ENCODE measurements at regions not wholly inside any gene's neighbourhood (a gene's known extent, or its start where the extent isn't known, plus 50 kb on each side); places are given as distances from the start of the nearest gene placed in this dataset.

DNA sequence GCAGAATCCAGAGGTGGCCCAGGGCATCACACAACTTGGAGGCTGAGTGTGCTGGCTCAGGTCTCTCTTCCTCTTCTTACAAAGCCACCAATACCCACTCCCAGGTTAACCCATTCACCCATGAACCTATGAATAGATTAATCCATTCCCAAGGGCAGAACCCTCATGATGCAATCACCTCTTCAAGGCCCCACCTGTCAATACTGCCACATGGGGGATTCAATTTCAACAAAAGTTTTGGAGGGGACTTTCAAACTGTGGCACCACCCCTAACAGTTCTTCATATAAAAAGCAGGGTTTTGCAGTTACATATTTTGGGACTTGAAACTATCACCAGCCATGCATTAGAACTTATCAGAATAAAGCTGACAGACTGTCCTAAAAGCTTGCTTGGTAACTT is 193.6 kb upstream of the RNF32 start:
- Histone ChIP-seq H3K27ac (no peak overlapping the region), H3K4me3 (no peak overlapping the region), H3K9me3 (no peaks in the 10 kb centered on the region), H3K4me1 (replicated peaks) (no peaks in the 10 kb centered on the region), H3K27me3 (replicated peaks; ENCODE audit: insufficient read depth) (no peaks in the 10 kb centered on the region), H3K36me3 (no peaks in the 10 kb centered on the region)
- no peak for DNase-seq (ENCODE audit: low spot score)
- intact Hi-C loops (cut with DNase I), result no loop called here
- TF ChIP-seq POLR2A (IDR thresholded peaks at IDR 0.05) (no peak), POLR2AphosphoS5 (IDR thresholded peaks at IDR 0.05) (no peak)
- TF ChIP-seq, protein P1, sequence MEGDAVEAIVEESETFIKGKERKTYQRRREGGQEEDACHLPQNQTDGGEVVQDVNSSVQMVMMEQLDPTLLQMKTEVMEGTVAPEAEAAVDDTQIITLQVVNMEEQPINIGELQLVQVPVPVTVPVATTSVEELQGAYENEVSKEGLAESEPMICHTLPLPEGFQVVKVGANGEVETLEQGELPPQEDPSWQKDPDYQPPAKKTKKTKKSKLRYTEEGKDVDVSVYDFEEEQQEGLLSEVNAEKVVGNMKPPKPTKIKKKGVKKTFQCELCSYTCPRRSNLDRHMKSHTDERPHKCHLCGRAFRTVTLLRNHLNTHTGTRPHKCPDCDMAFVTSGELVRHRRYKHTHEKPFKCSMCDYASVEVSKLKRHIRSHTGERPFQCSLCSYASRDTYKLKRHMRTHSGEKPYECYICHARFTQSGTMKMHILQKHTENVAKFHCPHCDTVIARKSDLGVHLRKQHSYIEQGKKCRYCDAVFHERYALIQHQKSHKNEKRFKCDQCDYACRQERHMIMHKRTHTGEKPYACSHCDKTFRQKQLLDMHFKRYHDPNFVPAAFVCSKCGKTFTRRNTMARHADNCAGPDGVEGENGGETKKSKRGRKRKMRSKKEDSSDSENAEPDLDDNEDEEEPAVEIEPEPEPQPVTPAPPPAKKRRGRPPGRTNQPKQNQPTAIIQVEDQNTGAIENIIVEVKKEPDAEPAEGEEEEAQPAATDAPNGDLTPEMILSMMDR (IDR thresholded peaks at IDR 0.05), result no peak

DNA sequence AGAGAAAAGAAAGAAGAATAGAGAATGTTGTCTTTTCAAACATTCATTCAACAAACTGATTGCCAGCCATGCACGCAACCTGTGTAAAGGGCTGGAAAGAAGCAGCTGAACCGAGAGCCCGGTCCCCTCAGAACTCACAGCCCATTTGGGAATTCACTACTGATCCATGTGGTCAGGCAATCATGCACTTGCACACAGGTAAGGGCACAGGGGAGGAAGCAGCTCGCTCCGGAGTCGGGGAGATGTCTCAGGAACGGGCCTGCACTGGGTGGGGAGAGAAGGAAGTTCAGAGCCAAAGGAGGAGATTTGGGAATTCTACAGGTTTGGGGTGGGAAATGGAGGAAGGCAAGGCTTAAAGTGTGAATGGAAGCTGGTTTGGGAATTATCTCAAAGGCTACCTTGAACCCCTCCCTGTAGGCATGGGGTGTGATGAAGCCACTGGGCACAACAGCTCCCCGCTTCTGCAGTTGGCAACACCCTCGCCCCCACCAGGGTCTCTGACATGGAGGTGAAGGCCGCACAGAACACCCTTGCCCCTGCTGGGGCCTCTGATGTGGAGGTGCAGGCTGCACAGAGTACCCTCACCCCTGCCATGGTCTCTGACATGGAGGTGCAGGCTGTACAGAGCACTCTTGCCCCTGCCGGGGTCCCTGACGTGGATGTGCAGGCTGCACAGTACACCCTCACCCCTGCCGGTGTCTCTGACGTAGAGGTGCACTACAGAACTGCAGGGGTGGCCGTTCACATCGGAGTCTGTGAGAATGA is 194.4 kb upstream of the RNF32 start:
- intact Hi-C loops (cut with DNase I), result no loop called here
- Histone ChIP-seq H3K27me3 (replicated peaks; ENCODE audit: insufficient read depth) (no peaks in the 10 kb centered on the region), H3K4me1 (replicated peaks) (no peaks in the 10 kb centered on the region), H3K9me3 (no peaks in the 10 kb centered on the region), H3K36me3 (no peaks in the 10 kb centered on the region), H3K27ac (no peak overlapping the region), H3K4me3 (no peak overlapping the region)
- no peak for DNase-seq (ENCODE audit: low spot score)
- TF ChIP-seq POLR2A (IDR thresholded peaks at IDR 0.05) (no peak), POLR2AphosphoS5 (IDR thresholded peaks at IDR 0.05) (no peak)
- TF ChIP-seq, protein P1 (IDR thresholded peaks at IDR 0.05), result no peak
- 85% methylated on average over 16 of the region's 16 CpGs for WGBS

DNA sequence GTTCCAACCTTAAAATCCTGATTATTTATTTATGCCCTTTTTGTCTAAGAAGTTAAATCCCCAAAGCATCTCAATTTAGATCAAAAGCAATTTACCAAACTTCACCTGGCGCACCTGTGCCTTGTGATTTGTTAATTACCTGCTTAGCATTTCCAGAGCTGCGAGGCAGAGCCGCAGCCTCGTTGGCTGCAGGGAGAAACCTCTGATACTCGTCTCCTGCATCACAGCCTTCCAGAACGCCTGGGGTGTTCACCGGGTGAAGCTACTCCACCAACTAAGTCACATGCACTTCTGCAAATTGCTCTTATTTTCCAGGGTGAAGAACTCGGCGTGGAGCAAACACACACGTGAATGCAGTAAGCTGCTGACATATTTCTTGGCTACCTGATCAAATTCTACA is 198.1 kb upstream of the RNF32 start:
- no peaks in the 10 kb centered on the region for H3K9me3 ChIP-seq
- WGBS, result 48% methylated on average over 10 of the region's 10 CpGs
- H3K4me1 ChIP-seq (replicated peaks), result no peaks in the 10 kb centered on the region
- no peak for DNase-seq (ENCODE audit: low spot score)
- no peak for TF ChIP-seq POLR2AphosphoS5 (IDR thresholded peaks at IDR 0.05)
- TF ChIP-seq, protein P1 (IDR thresholded peaks at IDR 0.05), result no peak
- no peak for TF ChIP-seq POLR2A (IDR thresholded peaks at IDR 0.05)
- intact Hi-C loops (cut with DNase I), result no loop called here
- H3K27ac ChIP-seq, result no peak overlapping the region
- no peaks in the 10 kb centered on the region for H3K36me3 ChIP-seq
- H3K27me3 ChIP-seq (replicated peaks; ENCODE audit: insufficient read depth), result no peaks in the 10 kb centered on the region
- no peak overlapping the region for H3K4me3 ChIP-seq

DNA sequence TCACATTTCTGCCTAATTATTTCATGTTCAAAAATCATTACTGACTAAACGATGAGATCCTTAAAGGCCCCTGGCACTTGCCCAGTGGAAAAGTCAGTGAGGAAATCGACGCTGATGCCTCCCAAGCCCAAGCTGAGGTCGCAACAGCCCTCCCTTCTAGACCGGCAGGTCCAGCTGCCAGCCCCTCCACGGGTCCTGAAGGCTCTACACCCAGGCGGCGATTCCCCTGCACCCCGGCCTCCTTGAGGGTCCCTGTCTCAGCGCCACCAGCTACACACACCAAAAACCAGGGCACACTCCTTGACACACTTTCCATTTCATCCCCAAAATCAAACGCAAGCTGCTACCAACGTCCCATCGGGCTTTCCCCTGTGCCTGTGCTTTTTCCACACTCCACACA is 200.1 kb upstream of the RNF32 start:
- WGBS, result 89% methylated on average over 13 of the region's 13 CpGs
- intact Hi-C loops (cut with DNase I), result no loop called here
- DNase-seq (ENCODE audit: low spot score), result no peak

More for the DNA sequence above, 200.1 kb upstream of the RNF32 start:
- Histone ChIP-seq H3K9me3 (no peaks in the 10 kb centered on the region), H3K27me3 (replicated peaks; ENCODE audit: insufficient read depth) (no peaks in the 10 kb centered on the region), H3K4me1 (replicated peaks) (no peaks in the 10 kb centered on the region), H3K27ac (no peak overlapping the region), H3K36me3 (no peaks in the 10 kb centered on the region), H3K4me3 (no peak overlapping the region)
- TF ChIP-seq, protein P1 (IDR thresholded peaks at IDR 0.05), result no peak
- TF ChIP-seq POLR2A (IDR thresholded peaks at IDR 0.05), result no peak
- no peak for TF ChIP-seq POLR2AphosphoS5 (IDR thresholded peaks at IDR 0.05)
